Urinary bladder (tissue), 3 donors: ENCODE measurements at regions not wholly inside any gene's neighbourhood (a gene's known extent, or its start where the extent isn't known, plus 50 kb on each side); places are given as distances from the start of the nearest gene placed in this dataset.

ENCODE experiments used
- DNase-seq: peaks from one replicate; pipeline ENCODE4 v3.0.0-alpha.2; 2015; ENCODE audit errors: extremely low spot score
- H3K27ac ChIP-seq: one replicate; pipeline ENCODE4 v1.5.1; 2013; ENCODE audit warnings: low read depth, mild to moderate bottlenecking, moderate library complexity
- H3K36me3 ChIP-seq: one replicate; pipeline ENCODE4 v1.6.1; 2013; ENCODE audit warnings: mild to moderate bottlenecking, moderate library complexity; ENCODE audit not compliant: insufficient read depth
- H3K4me1 ChIP-seq: one replicate; pipeline ENCODE4 v1.6.1; 2013; ENCODE audit warnings: mild to moderate bottlenecking, moderate library complexity; ENCODE audit not compliant: insufficient read depth
- H3K4me3 ChIP-seq: one replicate; pipeline ENCODE4 v1.5.1; 2013; ENCODE audit warnings: low read depth, low read length
- WGBS: extraction: QIAGEN DNeasy Blood & Tissue Kit; methylation state at CpG from one replicate; pipeline ENCODE4 v1.1.7; 2013; 5-methylcytosine and 5-hydroxymethylcytosine counted together
- donor health status: healthy with polysubstance abuse.
- donor health status: healthy.

GRCh38 chr21:39124681-39125251 lies 58.5 kb downstream of the PSMG1 start:
- H3K27ac ChIP-seq, result no peak overlapping the region
- no peaks in the 10 kb centered on the region for H3K36me3 ChIP-seq
- no peak for DNase-seq
- WGBS, result 32% methylated on average over 7 of the region's 7 CpGs
- no peak overlapping the region for H3K4me3 ChIP-seq
- no peaks in the 10 kb centered on the region for H3K4me1 ChIP-seq

GRCh38 chr21:39123375-39123774 lies 59.9 kb downstream of the PSMG1 start:
- no peak overlapping the region for H3K4me3 ChIP-seq
- H3K36me3 ChIP-seq, result no peaks in the 10 kb centered on the region
- no peaks in the 10 kb centered on the region for H3K4me1 ChIP-seq
- H3K27ac ChIP-seq, result no peak overlapping the region
- no peak for DNase-seq

- WGBS, result 94% methylated on average over 7 of the region's 7 CpGs
- DNase-seq, result no peak
- Histone ChIP-seq H3K27ac (no peak overlapping the region), H3K4me1 (no peaks in the 10 kb centered on the region), H3K4me3 (no peak overlapping the region), H3K36me3 (no peaks in the 10 kb centered on the region)
Measured at GRCh38 chr21:39121600-39122355, 61.5 kb downstream of the PSMG1 start.

GRCh38 chr21:39120876-39121599 lies 62.2 kb downstream of the PSMG1 start:
- WGBS, result 77% methylated on average over 10 of the region's 10 CpGs
- Histone ChIP-seq H3K36me3 (no peaks in the 10 kb centered on the region), H3K4me1 (no peaks in the 10 kb centered on the region), H3K4me3 (no peak overlapping the region), H3K27ac (no peak overlapping the region)
- DNase-seq, result no peak

GRCh38 chr21:39119891-39120290 lies 63.4 kb downstream of the PSMG1 start:
- no peak for DNase-seq
- no peak overlapping the region for H3K27ac ChIP-seq
- no peak overlapping the region for H3K4me3 ChIP-seq
- no peaks in the 10 kb centered on the region for H3K36me3 ChIP-seq
- WGBS, result 94% methylated on average over 6 of the region's 6 CpGs
- no peaks in the 10 kb centered on the region for H3K4me1 ChIP-seq

GRCh38 chr21:39118604-39119215 lies 64.5 kb downstream of the PSMG1 start:
- no peak for DNase-seq
- no peaks in the 10 kb centered on the region for H3K4me1 ChIP-seq
- H3K27ac ChIP-seq, result no peak overlapping the region
- H3K36me3 ChIP-seq, result no peaks in the 10 kb centered on the region
- H3K4me3 ChIP-seq, result no peak overlapping the region
- WGBS, result 90% methylated on average over 8 of the region's 8 CpGs

GRCh38 chr21:39118061-39118460 lies 65.2 kb downstream of the PSMG1 start:
- no peak overlapping the region for H3K4me3 ChIP-seq
- H3K4me1 ChIP-seq, result no peaks in the 10 kb centered on the region
- WGBS, result 91% methylated on average over 10 of the region's 10 CpGs
- DNase-seq, result no peak
- H3K27ac ChIP-seq, result no peak overlapping the region
- H3K36me3 ChIP-seq, result no peaks in the 10 kb centered on the region

GRCh38 chr21:39117440-39117970 lies 65.7 kb downstream of the PSMG1 start:
- WGBS, result 90% methylated on average over 11 of the region's 11 CpGs
- Histone ChIP-seq H3K36me3 (no peaks in the 10 kb centered on the region), H3K27ac (no peak overlapping the region), H3K4me3 (no peak overlapping the region), H3K4me1 (no peaks in the 10 kb centered on the region)
- no peak for DNase-seq

GRCh38 chr21:39116761-39117439 lies 66.4 kb downstream of the PSMG1 start:
- Histone ChIP-seq H3K4me3 (no peak overlapping the region), H3K4me1 (no peaks in the 10 kb centered on the region), H3K36me3 (no peaks in the 10 kb centered on the region), H3K27ac (no peak overlapping the region)
- WGBS, result 95% methylated on average over 19 of the region's 19 CpGs
- no peak for DNase-seq

GRCh38 chr21:39115576-39116235 lies 67.5 kb downstream of the PSMG1 start:
- H3K27ac ChIP-seq, result no peak overlapping the region

GRCh38 chr21:39114871-39115575 lies 68.2 kb downstream of the PSMG1 start:
- no peak overlapping the region for H3K27ac ChIP-seq

More at GRCh38 chr21:39115576-39116235, 67.5 kb downstream of the PSMG1 start:
- H3K4me1 ChIP-seq, result no peaks in the 10 kb centered on the region
- WGBS, result 92% methylated on average over 10 of the region's 10 CpGs
- no peak for DNase-seq
- H3K36me3 ChIP-seq, result no peaks in the 10 kb centered on the region
- no peak overlapping the region for H3K4me3 ChIP-seq

GRCh38 chr21:39111931-39112550 lies 71.2 kb downstream of the PSMG1 start:
- H3K27ac ChIP-seq, result peak overlapping the region; percentile 12
- H3K4me1 ChIP-seq, result no peaks in the 10 kb centered on the region
- DNase-seq, result no peak
- H3K4me3 ChIP-seq, result no peak overlapping the region
- no peaks in the 10 kb centered on the region for H3K36me3 ChIP-seq
- 35% methylated on average over 6 of the region's 6 CpGs for WGBS

More at GRCh38 chr21:39114871-39115575, 68.2 kb downstream of the PSMG1 start:
- no peak overlapping the region for H3K4me3 ChIP-seq
- H3K4me1 ChIP-seq, result no peaks in the 10 kb centered on the region
- WGBS, result 78% methylated on average over 11 of the region's 11 CpGs
- H3K36me3 ChIP-seq, result no peaks in the 10 kb centered on the region
- DNase-seq, result no peak
